Vagina (tissue), 2 donors: ENCODE measurements at regions not wholly inside any gene's neighbourhood (a gene's known extent, or its start where the extent isn't known, plus 50 kb on each side); places are given as distances from the start of the nearest gene placed in this dataset.
"Not testable (repeated sequence)": the region's sequence is repeated elsewhere in the genome, so short reads cannot be mapped to it uniquely, and the experiment has no call there.

Source experiments
- DNase-seq, 2 donors: peaks; one replicate each; pipeline ENCODE4 v3.0.0-alpha.2; 2017; ENCODE audit errors: extremely low spot score in 2 of 2
- H3K27ac ChIP-seq: fragments of 200-600 bp; sonication (generic); one replicate; pipeline ENCODE4 v1.5.1; 2019
- H3K27me3 ChIP-seq: fragments of 200-600 bp; sonication (generic); one replicate; pipeline ENCODE4 v1.5.1; 2019
- H3K36me3 ChIP-seq, 2 donors: fragments of 200-600 bp; sonication (generic); one replicate each; pipeline ENCODE4 v1.5.1; 2017 to 2019
- H3K4me1 ChIP-seq: fragments of 200-600 bp; sonication (generic); one replicate; pipeline ENCODE4 v1.5.1; 2019
- H3K4me3 ChIP-seq, 2 donors: fragments of 200-600 bp; sonication (generic); 1 replicate in 1 of 2; 2 replicates in 1 of 2; pipeline ENCODE4 v1.5.1; 2016 to 2019
- H3K9me3 ChIP-seq: fragments of 200-600 bp; sonication (generic); one replicate; pipeline ENCODE4 v1.5.1; 2019
- CTCF ChIP-seq, 3 experiments: fragments of 450-650 bp in 2 of 3; fragments of 200-600 bp in 1 of 3; sonication (generic) in 1 of 3; IDR thresholded peaks; one replicate each; pipeline ENCODE4 v1.5.1; 2017 to 2019; ENCODE audit warnings: antibody characterized with exemption in 3 of 3, mild to moderate bottlenecking in 2 of 3, moderate library complexity in 2 of 3
- POLR2A ChIP-seq, 2 donors: fragments of 450-650 bp; IDR thresholded peaks; one replicate each; pipeline ENCODE4 v1.6.1; 2017; ENCODE audit warnings: antibody characterized with exemption in 2 of 2, mild to moderate bottlenecking in 2 of 2, moderate library complexity in 2 of 2
- POLR2AphosphoS5 ChIP-seq, 2 donors: sonication (generic); formaldehyde crosslinking; IDR thresholded peaks; one replicate each; pipeline ENCODE4 v1.9.0; 2017; ENCODE audit warnings: antibody characterized with exemption in 2 of 2, mild to moderate bottlenecking in 2 of 2, low read depth in 1 of 2; ENCODE audit not compliant: insufficient read depth in 1 of 2
- intact Hi-C: fragments of 100-400 bp; cut with DNase I; formaldehyde crosslinking; loops from one replicate; pipeline ENCODE4 v1.15.1; 2023

DNA sequence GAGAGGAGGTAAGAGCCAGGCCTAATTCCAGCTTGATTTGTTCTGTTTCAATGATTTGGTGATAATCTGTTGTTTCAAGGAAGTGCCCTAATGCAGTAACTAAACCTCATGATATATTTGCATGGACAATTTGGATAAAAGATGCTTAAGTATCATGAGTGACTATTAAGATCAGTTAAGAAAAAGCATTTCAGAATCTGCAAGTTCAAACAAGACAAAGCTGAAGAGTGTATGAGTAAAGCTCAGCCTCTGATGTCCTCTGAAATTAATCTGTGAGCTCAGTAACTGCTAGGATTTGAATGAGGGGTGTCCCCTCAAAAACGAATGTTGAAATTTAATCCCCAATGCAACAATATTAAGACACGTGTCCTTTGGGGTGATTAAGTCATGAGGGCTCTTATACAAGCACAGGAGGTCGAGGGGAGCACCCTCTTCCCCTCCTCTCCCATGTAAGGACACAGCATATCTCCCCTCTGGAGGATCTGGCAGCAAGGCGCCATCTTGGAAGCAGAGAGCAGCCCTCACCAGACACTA is 949.2 kb downstream of the GALC start:
- no peak for TF ChIP-seq POLR2AphosphoS5 (IDR thresholded peaks at IDR 0.05; ENCODE audit: insufficient read depth in 1 of 2, low read depth in 1 of 2)
- no peak for TF ChIP-seq POLR2A (IDR thresholded peaks at IDR 0.05)
- TF ChIP-seq CTCF (IDR thresholded peaks at IDR 0.05) = no peak
- H3K27ac ChIP-seq = no peak overlapping the region
- no peaks in the 10 kb centered on the region for H3K36me3 ChIP-seq
- intact Hi-C loops = no loop called here
- no peaks in the 10 kb centered on the region for H3K9me3 ChIP-seq
- no peak for DNase-seq
- no peak overlapping the region for H3K4me3 ChIP-seq
- H3K27me3 ChIP-seq = no peaks in the 10 kb centered on the region
- H3K4me1 ChIP-seq = no peaks in the 10 kb centered on the region

- Histone ChIP-seq H3K4me3 (no peak overlapping the region), H3K4me1 (no peaks in the 10 kb centered on the region), H3K27me3 (no peaks in the 10 kb centered on the region), H3K9me3 (no peaks in the 10 kb centered on the region), H3K36me3 (no peaks in the 10 kb centered on the region), H3K27ac (no peak overlapping the region)
- TF ChIP-seq CTCF (IDR thresholded peaks at IDR 0.05) = no peak
- TF ChIP-seq POLR2A (IDR thresholded peaks at IDR 0.05) = no peak
- no peak for TF ChIP-seq POLR2AphosphoS5 (IDR thresholded peaks at IDR 0.05; ENCODE audit: insufficient read depth in 1 of 2, low read depth in 1 of 2)
- intact Hi-C loops = no loop called here
- no peak for DNase-seq
These were observed 950.6 kb downstream of the GALC start for GRCh38 chr14:87042354-87042753.

GRCh38 chr14:87041290-87042020 is 951.5 kb downstream of the GALC start:
- Histone ChIP-seq H3K4me1 (no peaks in the 10 kb centered on the region), H3K36me3 (no peaks in the 10 kb centered on the region), H3K27ac (no peak overlapping the region), H3K4me3 (no peak overlapping the region), H3K27me3 (no peaks in the 10 kb centered on the region), H3K9me3 (no peaks in the 10 kb centered on the region)
- TF ChIP-seq CTCF (IDR thresholded peaks at IDR 0.05) (no peak), POLR2A (IDR thresholded peaks at IDR 0.05) (no peak), POLR2AphosphoS5 (IDR thresholded peaks at IDR 0.05; ENCODE audit: insufficient read depth in 1 of 2, low read depth in 1 of 2) (no peak)
- no peak for DNase-seq
- intact Hi-C loops = no loop called here

DNA sequence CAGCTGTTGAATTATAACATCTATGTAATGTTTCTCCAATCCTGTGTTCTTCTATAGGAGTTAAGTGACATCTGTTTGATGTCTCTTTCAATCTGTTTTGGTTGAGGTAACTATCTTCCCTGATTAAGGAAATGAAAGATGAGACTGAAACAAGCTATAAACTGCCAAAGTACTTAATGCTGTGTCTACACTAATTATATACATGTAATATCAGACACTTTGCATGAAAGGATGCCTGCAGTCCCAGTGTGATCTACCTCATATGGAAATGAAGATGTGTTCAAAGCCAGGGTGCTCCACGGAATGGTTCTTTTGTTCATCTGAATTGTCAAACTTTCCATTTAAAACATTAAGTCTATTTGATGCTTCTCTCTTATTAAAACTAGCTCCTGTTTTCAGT is 958.3 kb downstream of the GALC start:
- Histone ChIP-seq H3K27ac (no peak overlapping the region), H3K36me3 (no peaks in the 10 kb centered on the region), H3K27me3 (no peaks in the 10 kb centered on the region), H3K9me3 (no peaks in the 10 kb centered on the region), H3K4me1 (no peaks in the 10 kb centered on the region), H3K4me3 (no peak overlapping the region)
- no peak for TF ChIP-seq POLR2A (IDR thresholded peaks at IDR 0.05)
- intact Hi-C loops = no loop called here
- no peak for DNase-seq

DNA sequence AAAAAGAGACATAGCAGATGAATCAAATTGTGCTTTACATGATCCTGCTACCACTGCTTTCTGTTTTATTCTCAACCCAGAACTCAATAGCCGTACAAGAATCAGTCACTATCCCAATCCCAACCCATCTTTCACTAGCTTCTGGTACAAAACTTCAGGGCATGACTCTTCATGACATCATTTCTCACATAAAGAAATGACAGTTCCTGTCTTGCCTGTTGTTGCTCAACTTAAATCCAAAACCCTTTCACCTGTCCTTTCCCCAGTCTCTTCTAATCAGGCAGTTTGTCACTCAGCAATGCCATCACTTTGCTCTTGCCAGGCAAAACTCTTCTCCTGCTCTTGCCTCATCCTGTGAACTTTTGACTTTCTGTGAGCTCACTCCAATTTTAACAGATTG is 962.8 kb downstream of the GALC start:
- DNase-seq = no peak
- H3K4me1 ChIP-seq = no peaks in the 10 kb centered on the region
- H3K27ac ChIP-seq = no peak overlapping the region
- H3K4me3 ChIP-seq = no peak overlapping the region
- H3K36me3 ChIP-seq = no peaks in the 10 kb centered on the region
- no peak for TF ChIP-seq POLR2A (IDR thresholded peaks at IDR 0.05)
- TF ChIP-seq CTCF (IDR thresholded peaks at IDR 0.05) = no peak
- TF ChIP-seq POLR2AphosphoS5 (IDR thresholded peaks at IDR 0.05; ENCODE audit: insufficient read depth in 1 of 2, low read depth in 1 of 2) = no peak
- no peaks in the 10 kb centered on the region for H3K27me3 ChIP-seq
- H3K9me3 ChIP-seq = no peaks in the 10 kb centered on the region
- intact Hi-C loops = no loop called here

- H3K36me3 ChIP-seq, H3K9me3 ChIP-seq, DNase-seq, H3K27me3 ChIP-seq, H3K4me1 ChIP-seq, H3K27ac ChIP-seq, H3K4me3 ChIP-seq, intact Hi-C loops: not testable (repeated sequence)
These were observed 972.9 kb downstream of the GALC start for GRCh38 chr14:87020106-87020505.
